Type B pancreatic cell (in vitro differentiated cells): ENCODE measurements at regions not wholly inside any gene's neighbourhood (a gene's known extent, or its start where the extent isn't known, plus 50 kb on each side); places are given as distances from the start of the nearest gene placed in this dataset.

Experiments
- DNase-seq: peaks from one replicate; pipeline ENCODE4 v3.0.0; 2021; ENCODE audit warnings: mixed read lengths; ENCODE audit not compliant: unreplicated experiment; ENCODE audit errors: extremely low spot score
- H3K27ac Mint-ChIP-seq: 2 replicates; pipeline ENCODE4 v1.8.0; 2021; ENCODE audit warnings: mild to moderate bottlenecking, mixed read lengths
- H3K27me3 Mint-ChIP-seq: 2 replicates; pipeline ENCODE4 v1.8.0; 2021; ENCODE audit warnings: mixed read lengths
- H3K36me3 Mint-ChIP-seq: 2 replicates; pipeline ENCODE4 v1.8.0; 2021; ENCODE audit warnings: mixed read lengths
- H3K4me1 Mint-ChIP-seq: one replicate; pipeline ENCODE4 v1.8.0; 2021; ENCODE audit warnings: mixed read lengths; ENCODE audit not compliant: unreplicated experiment
- H3K4me3 Mint-ChIP-seq: 2 replicates; pipeline ENCODE4 v1.8.0; 2021; ENCODE audit warnings: mild to moderate bottlenecking, mixed read lengths
- H3K9me3 Mint-ChIP-seq: 2 replicates; pipeline ENCODE4 v1.8.0; 2021; ENCODE audit warnings: mixed read lengths
- TF ChIP-seq, protein P1 (sequence below): fragments of 200-600 bp; sonication (generic); conservative IDR thresholded peaks from 2 replicates; pipeline ENCODE4 v1.5.0; 2021; ENCODE audit warnings: antibody characterized with exemption, mild to moderate bottlenecking

DNA sequence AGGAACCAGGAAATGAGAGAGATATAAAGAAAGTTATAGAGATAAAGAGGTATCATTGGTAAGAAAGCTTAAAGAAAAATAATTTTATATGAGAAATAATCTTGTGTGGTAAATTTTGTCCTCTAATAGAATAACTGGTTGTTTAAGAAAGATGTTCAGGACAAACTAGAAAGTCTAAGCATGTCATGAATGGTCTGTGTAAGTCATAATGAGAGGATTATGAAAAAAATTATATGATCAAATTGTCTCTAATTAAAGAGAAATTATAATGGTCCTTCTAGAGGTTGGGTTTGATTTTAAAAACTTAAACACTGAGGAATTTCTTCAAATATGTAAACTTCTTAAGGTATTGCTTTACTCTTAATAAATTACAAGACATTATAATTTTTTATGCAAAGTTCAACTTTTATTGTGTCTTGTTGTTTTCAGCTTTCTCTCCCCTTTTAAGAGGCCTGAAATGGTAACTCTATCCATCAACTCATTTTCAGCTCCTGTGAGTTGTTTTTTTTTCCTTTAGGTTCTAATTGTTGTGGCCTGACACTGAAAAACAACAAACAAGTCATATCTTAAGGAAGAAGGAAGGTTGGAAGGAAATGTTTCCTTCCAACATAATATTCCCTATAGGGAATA lies 88.2 kb upstream of the CNOT2 start:
- no peak overlapping the region for H3K4me3 Mint-ChIP-seq
- H3K27ac Mint-ChIP-seq, result no peak overlapping the region
- no peaks in the 10 kb centered on the region for H3K27me3 Mint-ChIP-seq
- H3K36me3 Mint-ChIP-seq, result no peaks in the 10 kb centered on the region
- H3K9me3 Mint-ChIP-seq, result peaks cover 5% of the 10 kb centered on the region
- no peaks in the 10 kb centered on the region for H3K4me1 Mint-ChIP-seq
- TF ChIP-seq, protein P1, sequence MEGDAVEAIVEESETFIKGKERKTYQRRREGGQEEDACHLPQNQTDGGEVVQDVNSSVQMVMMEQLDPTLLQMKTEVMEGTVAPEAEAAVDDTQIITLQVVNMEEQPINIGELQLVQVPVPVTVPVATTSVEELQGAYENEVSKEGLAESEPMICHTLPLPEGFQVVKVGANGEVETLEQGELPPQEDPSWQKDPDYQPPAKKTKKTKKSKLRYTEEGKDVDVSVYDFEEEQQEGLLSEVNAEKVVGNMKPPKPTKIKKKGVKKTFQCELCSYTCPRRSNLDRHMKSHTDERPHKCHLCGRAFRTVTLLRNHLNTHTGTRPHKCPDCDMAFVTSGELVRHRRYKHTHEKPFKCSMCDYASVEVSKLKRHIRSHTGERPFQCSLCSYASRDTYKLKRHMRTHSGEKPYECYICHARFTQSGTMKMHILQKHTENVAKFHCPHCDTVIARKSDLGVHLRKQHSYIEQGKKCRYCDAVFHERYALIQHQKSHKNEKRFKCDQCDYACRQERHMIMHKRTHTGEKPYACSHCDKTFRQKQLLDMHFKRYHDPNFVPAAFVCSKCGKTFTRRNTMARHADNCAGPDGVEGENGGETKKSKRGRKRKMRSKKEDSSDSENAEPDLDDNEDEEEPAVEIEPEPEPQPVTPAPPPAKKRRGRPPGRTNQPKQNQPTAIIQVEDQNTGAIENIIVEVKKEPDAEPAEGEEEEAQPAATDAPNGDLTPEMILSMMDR, result no peak
- DNase-seq, result no peak

DNA sequence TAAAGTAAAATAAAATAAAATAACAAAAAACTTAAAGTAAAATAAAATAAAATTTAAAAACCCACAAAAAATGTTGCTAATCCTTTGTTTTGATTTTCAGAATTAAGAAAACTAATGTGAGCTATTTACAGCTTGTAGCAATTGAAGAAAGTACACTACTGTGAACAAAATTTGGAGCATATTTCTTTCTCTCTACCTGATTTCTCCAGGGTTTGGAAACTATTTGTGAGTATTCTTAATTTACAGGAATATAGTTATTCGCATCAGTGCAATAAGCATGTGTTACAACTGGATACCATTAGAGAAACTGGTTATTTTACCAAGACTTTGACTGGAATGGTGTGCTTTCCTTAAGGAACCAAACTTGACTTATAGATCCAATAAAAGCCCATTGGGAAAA lies 86.1 kb upstream of the CNOT2 start:
- DNase-seq, result no peak
- Mint-ChIP-seq H3K27ac (no peak overlapping the region), H3K27me3 (no peaks in the 10 kb centered on the region), H3K4me1 (no peaks in the 10 kb centered on the region), H3K9me3 (peaks cover 5% of the 10 kb centered on the region), H3K4me3 (no peak overlapping the region), H3K36me3 (no peaks in the 10 kb centered on the region)
- TF ChIP-seq, protein P1, result no peak

GRCh38 chr12:70165450-70165849 lies 77.8 kb upstream of the CNOT2 start:
- Mint-ChIP-seq H3K9me3 (peaks cover 2% of the 10 kb centered on the region), H3K4me3 (no peak overlapping the region), H3K27me3 (no peaks in the 10 kb centered on the region), H3K36me3 (no peaks in the 10 kb centered on the region), H3K27ac (no peak overlapping the region), H3K4me1 (peaks cover 2% of the 10 kb centered on the region)
- no peak for DNase-seq
- TF ChIP-seq, protein P1, result no peak

GRCh38 chr12:70176290-70176689 lies 66.9 kb upstream of the CNOT2 start:
- DNase-seq, result no peak
- H3K4me3 Mint-ChIP-seq, result no peak overlapping the region
- H3K27me3 Mint-ChIP-seq, result no peaks in the 10 kb centered on the region
- H3K9me3 Mint-ChIP-seq, result no peaks in the 10 kb centered on the region
- peaks cover 9% of the 10 kb centered on the region for H3K4me1 Mint-ChIP-seq
- TF ChIP-seq, protein P1, result no peak
- H3K27ac Mint-ChIP-seq, result no peak overlapping the region
- no peaks in the 10 kb centered on the region for H3K36me3 Mint-ChIP-seq

DNA sequence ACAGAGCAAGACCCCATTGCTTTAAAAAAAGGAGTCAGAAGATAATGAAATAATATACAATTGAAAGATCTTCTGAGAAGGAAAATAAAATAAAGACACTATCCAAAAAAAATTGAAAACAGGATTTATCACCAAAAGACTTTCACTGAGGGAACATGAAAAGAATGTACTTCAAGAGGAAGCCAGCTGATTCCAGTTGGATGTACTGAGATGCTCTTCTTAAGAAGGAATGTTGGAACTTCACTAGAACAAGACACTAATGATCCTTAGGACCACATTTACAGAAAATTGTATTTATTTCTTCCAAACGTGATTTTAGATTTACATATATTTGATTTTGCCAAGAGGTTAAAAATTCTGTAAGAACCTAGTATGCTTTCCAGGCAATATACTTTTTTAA lies 65.6 kb upstream of the CNOT2 start:
- H3K4me3 Mint-ChIP-seq, result no peak overlapping the region
- no peaks in the 10 kb centered on the region for H3K9me3 Mint-ChIP-seq
- H3K27ac Mint-ChIP-seq, result no peak overlapping the region
- H3K36me3 Mint-ChIP-seq, result peaks cover under 1% of the 10 kb centered on the region
- no peaks in the 10 kb centered on the region for H3K27me3 Mint-ChIP-seq
- DNase-seq, result no peak
- TF ChIP-seq, protein P1, result no peak
- peaks cover 9% of the 10 kb centered on the region for H3K4me1 Mint-ChIP-seq

GRCh38 chr12:70178038-70178437 lies 65.2 kb upstream of the CNOT2 start:
- Mint-ChIP-seq H3K4me1 (peaks cover 9% of the 10 kb centered on the region), H3K36me3 (peaks cover 4% of the 10 kb centered on the region), H3K27me3 (no peaks in the 10 kb centered on the region), H3K27ac (no peak overlapping the region), H3K4me3 (no peak overlapping the region), H3K9me3 (no peaks in the 10 kb centered on the region)
- DNase-seq, result no peak
- TF ChIP-seq, protein P1, result no peak
